ENCODE measurements at regions not wholly inside any gene's neighbourhood (a gene's known extent, or its start where the extent isn't known, plus 50 kb on each side); places are given as distances from the start of the nearest gene placed in this dataset.
"Not testable (repeated sequence)": the region's sequence is repeated elsewhere in the genome, so short reads cannot be mapped to it uniquely, and the experiment has no call there.

GRCh38 chr6:96700915-96701314 lies 136.4 kb downstream of the GPR63 start:
- no peak for TF ChIP-seq POLR2A (IDR thresholded peaks at IDR 0.05)
- TF ChIP-seq, protein P1, sequence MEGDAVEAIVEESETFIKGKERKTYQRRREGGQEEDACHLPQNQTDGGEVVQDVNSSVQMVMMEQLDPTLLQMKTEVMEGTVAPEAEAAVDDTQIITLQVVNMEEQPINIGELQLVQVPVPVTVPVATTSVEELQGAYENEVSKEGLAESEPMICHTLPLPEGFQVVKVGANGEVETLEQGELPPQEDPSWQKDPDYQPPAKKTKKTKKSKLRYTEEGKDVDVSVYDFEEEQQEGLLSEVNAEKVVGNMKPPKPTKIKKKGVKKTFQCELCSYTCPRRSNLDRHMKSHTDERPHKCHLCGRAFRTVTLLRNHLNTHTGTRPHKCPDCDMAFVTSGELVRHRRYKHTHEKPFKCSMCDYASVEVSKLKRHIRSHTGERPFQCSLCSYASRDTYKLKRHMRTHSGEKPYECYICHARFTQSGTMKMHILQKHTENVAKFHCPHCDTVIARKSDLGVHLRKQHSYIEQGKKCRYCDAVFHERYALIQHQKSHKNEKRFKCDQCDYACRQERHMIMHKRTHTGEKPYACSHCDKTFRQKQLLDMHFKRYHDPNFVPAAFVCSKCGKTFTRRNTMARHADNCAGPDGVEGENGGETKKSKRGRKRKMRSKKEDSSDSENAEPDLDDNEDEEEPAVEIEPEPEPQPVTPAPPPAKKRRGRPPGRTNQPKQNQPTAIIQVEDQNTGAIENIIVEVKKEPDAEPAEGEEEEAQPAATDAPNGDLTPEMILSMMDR (IDR thresholded peaks at IDR 0.05) = no peak
- 69 to 88% methylated on average over 2 of the region's 2 CpGs for WGBS, 2 donors
- intact Hi-C loops (cut with DNase I; ENCODE audit: low total_unique reads) = no loop called here
- DNase-seq (ENCODE audit: low spot score in 2 of 2) = no peak
- H3K4me3 ChIP-seq (ENCODE audit: low read depth, poor library complexity, severe bottlenecking) = no peak overlapping the region

- peak in 1 of 2 donors; percentile 67 for DNase-seq (ENCODE audit: low spot score in 2 of 2)
- intact Hi-C loops (cut with DNase I; ENCODE audit: low total_unique reads); H3K4me3 ChIP-seq (ENCODE audit: low read depth, poor library complexity, severe bottlenecking): not testable (repeated sequence)
- WGBS, 2 donors = 45 to 62% methylated on average over 3 of the region's 3 CpGs
These were observed 131.5 kb downstream of the FHL5 start for GRCh38 chr6:96694429-96694828.

DNA sequence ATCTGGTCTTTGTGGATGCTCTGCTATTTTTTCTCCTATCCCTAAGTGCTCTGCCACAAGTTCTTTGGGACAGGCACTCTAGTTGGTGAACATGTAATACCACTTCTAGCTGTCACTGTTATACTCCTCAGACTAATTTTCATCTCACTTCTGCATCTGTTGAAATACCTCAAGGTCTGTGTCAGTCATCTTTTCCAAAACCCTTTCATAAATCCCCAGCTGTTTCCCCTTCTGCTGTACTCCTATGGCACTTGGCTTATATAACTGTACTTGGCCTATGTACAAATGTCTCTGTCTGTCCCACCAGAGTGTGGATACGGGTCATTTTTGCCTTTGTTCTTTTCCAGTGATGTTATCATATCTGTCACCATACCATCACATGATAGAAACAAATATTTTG lies 124.2 kb downstream of the FHL5 start:
- WGBS, 2 donors = 65 to 69% methylated on average over 1 of the region's 1 CpG
- no peak overlapping the region for H3K4me3 ChIP-seq (ENCODE audit: low read depth, poor library complexity, severe bottlenecking)
- intact Hi-C loops (cut with DNase I; ENCODE audit: low total_unique reads) = no loop called here
- no peak for DNase-seq (ENCODE audit: low spot score in 2 of 2)
- TF ChIP-seq, protein P1 (IDR thresholded peaks at IDR 0.05) = no peak
- no peak for TF ChIP-seq POLR2A (IDR thresholded peaks at IDR 0.05)

GRCh38 chr6:96685702-96686101 lies 122.8 kb downstream of the FHL5 start:
- 76 to 82% methylated on average over 2 of the region's 2 CpGs for WGBS, 2 donors
- TF ChIP-seq POLR2A (IDR thresholded peaks at IDR 0.05) = no peak
- TF ChIP-seq, protein P1 (IDR thresholded peaks at IDR 0.05) = no peak
- intact Hi-C loops (cut with DNase I; ENCODE audit: low total_unique reads) = no loop called here
- no peak for DNase-seq (ENCODE audit: low spot score in 2 of 2)
- no peak overlapping the region for H3K4me3 ChIP-seq (ENCODE audit: low read depth, poor library complexity, severe bottlenecking)

DNA sequence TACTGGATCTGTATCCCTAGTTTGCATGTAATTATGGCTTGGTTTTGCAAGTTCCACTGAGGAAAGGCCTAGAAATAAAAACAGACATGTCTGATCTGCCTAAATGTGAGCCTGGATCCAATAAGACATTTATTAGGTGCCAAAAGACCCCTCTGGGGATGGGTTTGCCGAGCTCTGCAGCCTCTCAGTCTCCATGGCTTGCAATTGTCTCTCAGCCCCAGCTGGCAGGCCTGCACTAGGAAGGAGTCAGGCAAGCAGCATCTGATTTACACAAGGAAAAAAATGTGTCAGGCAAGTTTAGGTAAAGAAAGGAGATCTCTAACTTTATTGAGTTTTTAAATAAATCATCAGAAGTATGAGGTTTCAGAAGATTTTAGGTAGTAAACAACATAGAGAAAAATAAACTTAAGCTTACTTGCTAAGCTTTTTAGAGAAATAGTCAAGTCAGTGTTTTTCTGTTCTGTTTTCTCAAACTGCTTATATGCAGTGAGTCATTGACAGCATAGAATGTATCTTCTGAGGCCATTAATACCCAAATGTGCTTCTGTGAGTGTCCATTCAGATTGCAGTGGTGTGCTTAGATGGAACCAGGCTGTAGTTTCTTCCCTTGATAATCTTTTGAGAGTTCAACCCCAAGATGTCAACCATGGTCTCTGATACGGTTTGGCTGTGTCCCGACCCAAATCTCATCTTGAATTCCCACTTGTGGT lies 121.0 kb downstream of the FHL5 start:
- intact Hi-C loops (cut with DNase I; ENCODE audit: low total_unique reads) = no loop called here
- 59 to 62% methylated on average over 3 of the region's 3 CpGs for WGBS, 2 donors

DNA sequence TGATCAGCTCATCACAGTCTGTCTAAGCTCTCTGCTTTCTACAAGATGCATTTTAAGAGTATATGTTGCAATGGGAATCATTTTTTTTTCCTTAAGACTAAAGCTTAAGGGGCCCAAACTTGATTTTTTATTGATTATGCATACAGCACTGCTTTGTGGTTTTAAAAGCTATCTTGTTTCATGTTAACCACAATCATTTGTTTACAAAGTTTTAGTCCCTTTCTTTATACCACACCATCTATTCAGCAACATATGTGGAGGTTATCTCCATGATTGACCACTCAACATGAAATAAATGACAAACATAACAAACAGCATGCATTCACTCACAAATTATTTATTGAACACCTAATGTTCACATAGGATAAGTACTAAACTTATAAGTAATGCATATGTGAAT lies 119.1 kb downstream of the FHL5 start:
- DNase-seq (ENCODE audit: low spot score in 2 of 2) = no peak
- TF ChIP-seq POLR2A (IDR thresholded peaks at IDR 0.05) = no peak
- TF ChIP-seq, protein P1 (IDR thresholded peaks at IDR 0.05) = no peak
- intact Hi-C loops (cut with DNase I; ENCODE audit: low total_unique reads) = no loop called here
- H3K4me3 ChIP-seq (ENCODE audit: low read depth, poor library complexity, severe bottlenecking) = no peak overlapping the region

More for the DNA sequence above, 121.0 kb downstream of the FHL5 start:
- DNase-seq (ENCODE audit: low spot score in 2 of 2) = no peak
- no peak for TF ChIP-seq POLR2A (IDR thresholded peaks at IDR 0.05)
- TF ChIP-seq, protein P1 (IDR thresholded peaks at IDR 0.05) = no peak
- H3K4me3 ChIP-seq (ENCODE audit: low read depth, poor library complexity, severe bottlenecking) = no peak overlapping the region
